Colonic mucosa (tissue), 4 donors: ENCODE measurements at regions not wholly inside any gene's neighbourhood (a gene's known extent, or its start where the extent isn't known, plus 50 kb on each side); places are given as distances from the start of the nearest gene placed in this dataset.

ENCODE experiments used
- DNase-seq: peaks from one replicate; pipeline ENCODE4 v3.0.0-alpha.2; 2020
- H3K27ac ChIP-seq: fragments of 200-600 bp; one replicate; pipeline ENCODE4 v1.8.0; 2021
- H3K27me3 ChIP-seq: fragments of 200-600 bp; one replicate; pipeline ENCODE4 v1.8.0; 2021
- H3K36me3 ChIP-seq: fragments of 200-600 bp; one replicate; pipeline ENCODE4 v1.8.0; 2021
- H3K4me1 ChIP-seq: fragments of 200-600 bp; one replicate; pipeline ENCODE4 v1.8.0; 2021; ENCODE audit warnings: mild to moderate bottlenecking
- H3K4me3 ChIP-seq: fragments of 200-600 bp; one replicate; pipeline ENCODE4 v1.8.0; 2021
- H3K9ac ChIP-seq, 2 donors: one replicate each; pipeline ENCODE4 v1.7.0; 2013; ENCODE audit warnings: control low read depth in 2 of 2, low read depth in 2 of 2, low read length in 2 of 2
- H3K9me3 ChIP-seq: fragments of 200-600 bp; one replicate; pipeline ENCODE4 v1.8.0; 2021
- CTCF ChIP-seq: fragments of 200-600 bp; IDR thresholded peaks from one replicate; pipeline ENCODE4 v1.8.0; 2022; ENCODE audit warnings: antibody characterized with exemption, mild to moderate bottlenecking
- intact Hi-C: fragments of 100-400 bp; cut with DNase I; formaldehyde crosslinking; loops from one replicate; pipeline ENCODE4 v1.14.1; 2022
- donor health status: healthy.
- donor health status: DM: no; HTN: no; CAD: no.
- donor health status: DM: no; HTN: no; CAD: no.

GRCh38 chr6:91667596-91667995 is 1080.7 kb upstream of the MAP3K7 start:
- Histone ChIP-seq H3K9ac (no peak overlapping the region), H3K4me3 (no peak overlapping the region), H3K27ac (no peak overlapping the region), H3K36me3 (no peaks in the 10 kb centered on the region), H3K4me1 (no peaks in the 10 kb centered on the region), H3K9me3 (no peaks in the 10 kb centered on the region), H3K27me3 (no peaks in the 10 kb centered on the region)
- TF ChIP-seq CTCF: no peak
- intact Hi-C loops: no loop called here
- DNase-seq: no peak

GRCh38 chr6:91664327-91664959 is 1077.6 kb upstream of the MAP3K7 start:
- no peak overlapping the region for H3K27ac ChIP-seq
- DNase-seq: no peak
- no peaks in the 10 kb centered on the region for H3K9me3 ChIP-seq
- H3K4me3 ChIP-seq: no peak overlapping the region
- H3K36me3 ChIP-seq: no peaks in the 10 kb centered on the region
- no peaks in the 10 kb centered on the region for H3K27me3 ChIP-seq
- no peaks in the 10 kb centered on the region for H3K4me1 ChIP-seq
- no peak overlapping the region for H3K9ac ChIP-seq
- no peak for TF ChIP-seq CTCF
- intact Hi-C loops: no loop called here

GRCh38 chr6:91660893-91661292 is 1074.0 kb upstream of the MAP3K7 start:
- no peak for DNase-seq
- no peak overlapping the region for H3K4me3 ChIP-seq
- no peaks in the 10 kb centered on the region for H3K27me3 ChIP-seq
- H3K4me1 ChIP-seq: no peaks in the 10 kb centered on the region
- no peaks in the 10 kb centered on the region for H3K9me3 ChIP-seq
- H3K9ac ChIP-seq: no peak overlapping the region
- TF ChIP-seq CTCF: no peak
- intact Hi-C loops: no loop called here
- no peak overlapping the region for H3K27ac ChIP-seq
- H3K36me3 ChIP-seq: no peaks in the 10 kb centered on the region

- no peaks in the 10 kb centered on the region for H3K4me1 ChIP-seq
- intact Hi-C loops: no loop called here
- H3K4me3 ChIP-seq: no peak overlapping the region
- no peak overlapping the region for H3K27ac ChIP-seq
- no peaks in the 10 kb centered on the region for H3K9me3 ChIP-seq
- no peaks in the 10 kb centered on the region for H3K36me3 ChIP-seq
- H3K9ac ChIP-seq: no peak overlapping the region
- TF ChIP-seq CTCF: no peak
- H3K27me3 ChIP-seq: no peaks in the 10 kb centered on the region
- no peak for DNase-seq
Measured at GRCh38 chr6:91659891-91660290, 1073.0 kb upstream of the MAP3K7 start.

- Histone ChIP-seq H3K27ac (no peak overlapping the region), H3K4me1 (no peaks in the 10 kb centered on the region), H3K36me3 (no peaks in the 10 kb centered on the region), H3K9me3 (no peaks in the 10 kb centered on the region), H3K4me3 (no peak overlapping the region), H3K27me3 (no peaks in the 10 kb centered on the region), H3K9ac (no peak overlapping the region)
- DNase-seq: no peak
- no peak for TF ChIP-seq CTCF
- intact Hi-C loops: no loop called here
Measured at GRCh38 chr6:91654793-91655192, 1067.9 kb upstream of the MAP3K7 start.

- Histone ChIP-seq H3K9me3 (no peaks in the 10 kb centered on the region), H3K4me1 (no peaks in the 10 kb centered on the region), H3K4me3 (no peak overlapping the region), H3K27me3 (no peaks in the 10 kb centered on the region), H3K9ac (no peak overlapping the region), H3K27ac (no peak overlapping the region), H3K36me3 (no peaks in the 10 kb centered on the region)
- intact Hi-C loops: no loop called here
- DNase-seq: no peak
- no peak for TF ChIP-seq CTCF
Measured at GRCh38 chr6:91654357-91654756, 1067.5 kb upstream of the MAP3K7 start.
